BE2C (cell line): ENCODE measurements at regions not wholly inside any gene's neighbourhood (a gene's known extent, or its start where the extent isn't known, plus 50 kb on each side); places are given as distances from the start of the nearest gene placed in this dataset.

Experiments used
- DNase-seq: peaks from one replicate; pipeline ENCODE4 v3.0.0-alpha.2; 2020
- H3K27me3 ChIP-seq: fragments of 250-450 bp; sonication (Bioruptor Pico); 2 replicates; pipeline ENCODE4 v1.5.1; 2020; ENCODE audit warnings: mild to moderate bottlenecking
- H3K36me3 ChIP-seq: fragments of 250-450 bp; sonication (Bioruptor Pico); 2 replicates; pipeline ENCODE4 v1.5.1; 2020; ENCODE audit warnings: mild to moderate bottlenecking
- H3K4me1 ChIP-seq: fragments of 250-450 bp; sonication (Bioruptor Pico); 2 replicates; pipeline ENCODE4 v1.5.1; 2020
- H3K4me3 ChIP-seq: 2 replicates; pipeline ENCODE4 v1.5.1; 2011; ENCODE audit warnings: low read depth, low read length
- H3K9me3 ChIP-seq: fragments of 250-450 bp; sonication (Bioruptor Pico); 2 replicates; pipeline ENCODE4 v1.5.1; 2020
- TF ChIP-seq, protein P1 (sequence below): IDR thresholded peaks from 2 replicates; pipeline ENCODE4 v1.5.1; 2012; ENCODE audit warnings: mild to moderate bottlenecking, low read depth, low read length

DNA sequence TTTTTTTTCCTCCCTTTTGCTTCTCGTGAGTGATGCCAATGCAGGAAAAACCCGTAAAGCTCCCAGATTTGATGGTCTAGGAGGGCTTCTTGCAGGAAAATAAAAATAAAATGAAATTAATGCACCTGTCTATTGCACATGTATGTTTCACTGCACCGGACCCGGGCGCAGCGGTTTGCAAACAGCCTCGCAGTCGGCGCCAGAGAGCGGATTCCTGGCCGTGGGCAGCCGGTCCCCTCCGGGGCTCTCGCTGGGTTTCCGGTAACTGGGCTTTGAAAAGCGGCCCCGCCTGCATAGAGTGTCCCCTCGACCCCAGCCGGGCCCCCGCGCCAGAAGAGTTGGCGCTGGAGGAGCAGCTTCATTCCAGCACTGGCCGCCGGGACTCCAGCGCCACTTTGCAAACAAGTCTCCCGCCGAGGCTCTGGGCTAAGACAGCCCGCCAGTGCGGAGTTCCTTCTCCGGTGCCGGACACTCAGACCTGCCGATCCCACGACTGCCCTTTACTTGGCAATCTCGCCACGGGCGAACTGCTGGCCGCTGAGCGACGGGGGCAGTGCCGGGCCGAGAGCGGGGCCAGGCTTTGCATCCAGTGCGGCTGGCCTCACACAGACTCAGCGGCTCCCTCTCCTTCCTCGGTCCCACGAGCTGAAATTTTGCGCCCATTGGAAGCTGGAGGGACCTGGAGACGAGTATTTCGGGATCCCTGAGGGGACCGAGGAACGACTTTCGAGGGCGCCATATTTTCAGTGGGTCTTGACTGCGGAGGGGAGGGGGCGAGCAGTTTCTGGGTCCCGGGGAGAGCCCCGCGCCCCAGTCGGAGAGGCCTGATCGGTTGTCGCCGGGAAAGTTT is 225.9 kb upstream of the C2CD4B start:
- Histone ChIP-seq H3K4me3 (peak overlapping the region; percentile 94), H3K27me3 (no peaks in the 10 kb centered on the region), H3K4me1 (peaks cover 7% of the 10 kb centered on the region; the same call in 1 of the 2 replicates), H3K36me3 (no peaks in the 10 kb centered on the region), H3K9me3 (no peaks in the 10 kb centered on the region)
- DNase-seq: peak; percentile 59
- TF ChIP-seq, protein P1, sequence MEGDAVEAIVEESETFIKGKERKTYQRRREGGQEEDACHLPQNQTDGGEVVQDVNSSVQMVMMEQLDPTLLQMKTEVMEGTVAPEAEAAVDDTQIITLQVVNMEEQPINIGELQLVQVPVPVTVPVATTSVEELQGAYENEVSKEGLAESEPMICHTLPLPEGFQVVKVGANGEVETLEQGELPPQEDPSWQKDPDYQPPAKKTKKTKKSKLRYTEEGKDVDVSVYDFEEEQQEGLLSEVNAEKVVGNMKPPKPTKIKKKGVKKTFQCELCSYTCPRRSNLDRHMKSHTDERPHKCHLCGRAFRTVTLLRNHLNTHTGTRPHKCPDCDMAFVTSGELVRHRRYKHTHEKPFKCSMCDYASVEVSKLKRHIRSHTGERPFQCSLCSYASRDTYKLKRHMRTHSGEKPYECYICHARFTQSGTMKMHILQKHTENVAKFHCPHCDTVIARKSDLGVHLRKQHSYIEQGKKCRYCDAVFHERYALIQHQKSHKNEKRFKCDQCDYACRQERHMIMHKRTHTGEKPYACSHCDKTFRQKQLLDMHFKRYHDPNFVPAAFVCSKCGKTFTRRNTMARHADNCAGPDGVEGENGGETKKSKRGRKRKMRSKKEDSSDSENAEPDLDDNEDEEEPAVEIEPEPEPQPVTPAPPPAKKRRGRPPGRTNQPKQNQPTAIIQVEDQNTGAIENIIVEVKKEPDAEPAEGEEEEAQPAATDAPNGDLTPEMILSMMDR: no peak

- H3K4me3 ChIP-seq: peak overlapping the region; percentile 94
- peak; percentile 62 for DNase-seq
- peaks cover 7% of the 10 kb centered on the region; the same call in 1 of the 2 replicates for H3K4me1 ChIP-seq
- no peaks in the 10 kb centered on the region for H3K36me3 ChIP-seq
- no peaks in the 10 kb centered on the region for H3K27me3 ChIP-seq
- TF ChIP-seq, protein P1: peak; percentile 31
- H3K9me3 ChIP-seq: no peaks in the 10 kb centered on the region
Observed at GRCh38 chr15:62391641-62392262, 226.7 kb upstream of the C2CD4B start.

GRCh38 chr15:62392376-62392775 is 227.3 kb upstream of the C2CD4B start:
- Histone ChIP-seq H3K36me3 (no peaks in the 10 kb centered on the region), H3K9me3 (no peaks in the 10 kb centered on the region; the same call in 1 of the 2 replicates), H3K4me3 (peak overlapping the region; percentile 94), H3K4me1 (peaks cover 7% of the 10 kb centered on the region; the same call in 1 of the 2 replicates), H3K27me3 (no peaks in the 10 kb centered on the region)
- TF ChIP-seq, protein P1: peak; percentile 36
- peak; percentile 32 for DNase-seq

GRCh38 chr15:62393196-62393595 is 228.1 kb upstream of the C2CD4B start:
- H3K4me1 ChIP-seq: peaks cover 7% of the 10 kb centered on the region; the same call in 1 of the 2 replicates
- H3K4me3 ChIP-seq: no peak overlapping the region
- H3K27me3 ChIP-seq: no peaks in the 10 kb centered on the region
- H3K9me3 ChIP-seq: no peaks in the 10 kb centered on the region; the same call in 1 of the 2 replicates
- TF ChIP-seq, protein P1: no peak
- no peak for DNase-seq
- no peaks in the 10 kb centered on the region for H3K36me3 ChIP-seq

- Histone ChIP-seq H3K4me1 (peaks cover 7% of the 10 kb centered on the region; the same call in 1 of the 2 replicates), H3K4me3 (no peak overlapping the region), H3K9me3 (no peaks in the 10 kb centered on the region; the same call in 1 of the 2 replicates), H3K36me3 (no peaks in the 10 kb centered on the region), H3K27me3 (no peaks in the 10 kb centered on the region)
- TF ChIP-seq, protein P1: no peak
- no peak for DNase-seq
Observed at GRCh38 chr15:62394079-62394478, 229.0 kb upstream of the C2CD4B start.
